HG03103 (cell line): ENCODE measurements at regions not wholly inside any gene's neighbourhood (a gene's known extent, or its start where the extent isn't known, plus 50 kb on each side); places are given as distances from the start of the nearest gene placed in this dataset.
"Not testable (repeated sequence)": the region's sequence is repeated elsewhere in the genome, so short reads cannot be mapped to it uniquely, and the experiment has no call there.

ENCODE experiments used
- ATAC-seq: cut with Tn5 transposase; IDR thresholded peaks from one replicate; pipeline ENCODE4 v1.9.1; 2021; ENCODE audit warnings: low read depth; ENCODE audit not compliant: unreplicated experiment

DNA sequence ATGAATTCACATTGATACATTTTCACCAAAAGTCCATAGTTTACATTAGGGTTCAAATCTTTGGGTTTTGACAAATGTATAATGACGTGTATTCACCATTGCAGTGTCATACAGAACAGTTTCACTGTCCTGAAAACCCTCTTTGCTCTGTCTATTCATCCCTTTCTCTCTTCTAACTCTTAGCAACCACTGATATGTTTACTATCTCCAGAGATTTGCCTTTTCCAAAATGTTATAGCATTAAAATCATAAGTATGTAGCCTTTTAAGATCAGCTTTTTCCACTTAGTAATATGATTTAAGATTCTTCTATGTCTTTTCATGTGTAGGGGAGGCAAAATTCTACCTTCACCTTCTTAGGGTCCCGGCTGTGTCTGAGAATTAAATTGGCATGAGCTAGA lies 203.8 kb downstream of the TPRG1 start:
- no peak for ATAC-seq

DNA sequence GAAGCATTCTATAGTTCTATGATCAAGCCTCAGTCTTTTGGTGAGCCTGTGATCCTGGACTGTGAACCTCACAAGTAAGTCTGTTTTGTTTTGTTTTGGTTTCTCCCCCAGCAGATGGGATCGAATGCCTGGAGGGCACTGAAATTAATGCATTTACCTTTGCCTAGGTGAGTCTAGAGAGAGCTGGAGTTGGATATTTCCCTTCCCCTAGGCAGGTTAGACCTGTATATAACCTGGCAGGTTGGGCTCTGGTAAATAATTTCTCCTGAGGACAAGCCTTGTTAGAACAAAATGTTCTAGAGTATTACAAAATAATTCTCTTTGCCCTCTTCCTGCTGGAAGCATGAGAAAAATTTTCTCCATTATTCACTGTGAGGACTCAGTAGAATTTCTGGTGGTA lies 211.9 kb downstream of the TPRG1 start:
- ATAC-seq: no peak

DNA sequence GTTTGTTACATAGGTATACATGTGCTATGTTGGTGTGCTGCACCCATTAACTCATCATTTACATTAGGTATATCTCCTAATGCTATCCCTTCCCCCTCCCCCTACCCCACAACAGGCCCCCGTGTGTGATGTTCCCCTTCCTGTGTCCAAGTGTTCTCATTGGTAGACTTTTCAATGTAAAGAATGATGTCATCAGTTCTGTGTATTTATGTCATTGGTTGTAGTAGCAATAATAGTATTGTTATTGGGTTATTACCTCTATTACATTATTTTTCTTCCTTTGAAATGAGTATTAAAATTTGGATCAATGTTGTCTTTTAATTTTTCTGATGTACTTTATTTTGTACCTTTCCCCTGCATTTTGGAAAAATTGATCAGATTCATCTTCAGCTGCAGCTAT lies 214.1 kb downstream of the TPRG1 start:
- ATAC-seq: not testable (repeated sequence)

DNA sequence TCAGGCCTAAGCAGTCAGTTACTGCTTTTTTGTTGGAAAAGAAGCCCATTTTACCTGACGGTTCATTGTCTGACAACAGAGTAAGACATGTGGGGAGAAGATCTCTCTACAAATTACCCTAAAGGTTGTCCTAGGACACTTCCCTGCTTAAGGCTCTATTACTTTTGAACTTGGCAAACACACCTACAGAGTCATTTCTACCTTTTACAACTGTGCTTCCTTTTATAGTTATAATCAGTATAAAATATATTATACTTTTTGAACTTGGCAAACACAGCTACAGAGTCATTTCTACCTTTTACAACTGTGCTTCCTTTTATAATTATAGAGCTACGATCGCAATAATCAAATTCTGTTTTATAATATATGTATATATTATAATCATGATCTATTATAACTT lies 215.0 kb downstream of the TPRG1 start:
- ATAC-seq: no peak

DNA sequence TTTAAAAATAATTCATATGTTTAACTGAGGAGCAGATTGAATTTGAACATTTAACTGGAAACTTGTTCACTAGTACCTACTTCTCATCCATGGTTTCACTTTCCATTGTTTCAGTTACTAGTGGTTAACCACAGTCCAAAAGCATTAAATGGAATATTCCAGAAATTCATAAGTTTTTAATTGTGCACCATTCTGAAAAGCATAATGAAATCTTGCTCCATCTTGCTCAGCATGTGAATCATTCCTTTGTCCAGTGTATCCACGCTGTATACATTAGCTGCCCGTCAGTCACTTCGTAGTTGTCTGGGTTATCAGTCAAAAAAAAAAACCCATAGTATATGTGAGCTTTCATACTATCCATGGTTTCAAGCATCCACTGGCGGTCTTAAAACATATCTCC lies 217.6 kb downstream of the TPRG1 start:
- ATAC-seq: no peak

DNA sequence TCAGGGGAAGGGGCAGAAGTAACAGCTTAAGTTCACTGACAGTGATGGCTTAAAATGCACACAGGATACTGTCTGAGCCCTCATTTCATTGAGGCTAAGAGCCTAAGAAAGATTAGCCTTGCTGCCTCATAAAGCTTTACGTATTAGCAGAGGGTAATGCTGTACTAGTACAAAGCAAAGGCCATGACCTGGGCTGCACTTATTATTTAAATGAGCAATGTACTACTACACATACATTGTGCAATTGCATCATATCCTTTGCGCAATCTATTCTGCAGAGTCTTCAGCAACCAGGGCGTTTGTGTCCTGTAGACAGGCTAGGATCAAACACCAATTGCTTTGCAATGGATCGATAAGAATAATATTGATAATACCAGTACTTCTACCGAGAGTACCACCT lies 221.8 kb downstream of the TPRG1 start:
- ATAC-seq: no peak

DNA sequence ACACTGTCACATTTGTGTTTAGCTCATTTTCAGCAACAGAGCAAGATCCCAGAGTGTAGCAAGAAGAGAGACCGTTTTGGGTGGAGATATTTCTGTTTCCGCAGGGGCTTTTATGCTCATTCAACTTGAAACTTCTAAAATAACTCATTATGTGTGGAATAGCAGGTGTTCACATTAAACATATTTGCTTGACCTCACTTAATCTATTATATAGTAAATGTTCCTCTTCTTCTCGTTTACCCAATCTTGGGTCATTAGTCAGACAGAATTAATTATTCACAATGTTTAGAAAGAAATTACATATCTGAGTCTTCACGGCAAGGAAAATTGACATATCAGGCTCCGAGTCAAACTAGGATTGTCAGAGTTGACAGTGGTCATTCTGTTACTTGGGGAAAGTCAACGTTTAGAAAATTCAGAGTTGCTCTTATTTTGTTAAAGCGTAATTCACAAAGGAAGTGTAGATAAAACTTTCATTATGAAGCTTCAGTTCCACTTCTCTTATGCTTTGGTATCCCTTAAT lies 222.9 kb downstream of the TPRG1 start:
- peak; percentile 69 for ATAC-seq

DNA sequence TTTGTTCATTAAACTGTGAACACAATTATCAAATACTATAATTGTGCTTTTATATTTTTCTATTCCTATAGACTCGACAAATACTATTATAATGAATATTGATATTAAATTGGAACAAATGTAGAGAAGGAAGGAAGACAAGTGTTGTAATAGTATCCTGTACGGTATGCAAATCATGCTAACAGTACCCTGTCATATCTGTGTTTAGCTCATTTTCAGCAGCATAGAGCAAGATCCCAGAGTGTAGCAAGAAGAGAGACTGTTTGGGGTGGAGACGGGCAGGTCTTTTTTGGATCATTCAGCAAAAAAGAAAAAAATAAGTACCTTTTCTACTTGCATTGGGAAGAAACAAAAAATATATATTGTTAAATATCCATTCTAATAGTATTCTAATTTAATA lies 224.1 kb downstream of the TPRG1 start:
- ATAC-seq: no peak

DNA sequence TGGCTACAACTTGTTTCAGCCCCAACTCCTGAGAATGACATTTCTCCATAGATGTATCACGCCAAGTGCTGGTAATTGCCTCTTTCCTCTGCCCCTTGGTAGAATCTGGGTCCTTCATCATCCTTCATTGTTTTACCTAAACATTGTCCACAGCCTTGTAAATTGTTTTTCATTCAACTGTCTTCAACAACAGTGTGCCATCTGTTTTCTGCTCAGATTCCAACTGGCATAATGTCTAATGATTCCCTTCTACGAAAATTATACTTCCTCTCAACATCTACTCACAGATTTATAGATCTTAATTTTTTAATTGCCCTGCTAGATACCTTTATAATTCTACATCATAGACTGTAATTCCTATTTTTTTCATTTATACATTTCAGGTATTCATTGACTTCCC lies 226.9 kb downstream of the TPRG1 start:
- no peak for ATAC-seq

DNA sequence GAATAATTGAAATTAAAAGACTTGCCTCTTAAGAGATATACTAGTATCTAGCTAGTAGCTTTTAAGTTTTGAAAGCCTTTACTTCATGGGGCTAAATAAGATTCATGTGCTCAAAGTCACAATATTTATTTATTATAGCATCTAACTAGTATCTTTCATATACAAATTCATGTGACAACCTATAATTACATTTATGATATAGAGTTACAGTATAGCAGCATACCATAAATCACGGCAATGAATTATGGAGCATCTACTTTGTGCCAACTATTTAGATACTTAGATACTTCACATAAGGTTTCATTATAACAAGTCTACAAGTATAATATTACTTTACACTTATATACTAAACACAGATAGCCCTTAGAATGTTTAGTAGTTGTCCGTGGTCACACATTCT lies 229.4 kb downstream of the TPRG1 start:
- ATAC-seq: no peak

DNA sequence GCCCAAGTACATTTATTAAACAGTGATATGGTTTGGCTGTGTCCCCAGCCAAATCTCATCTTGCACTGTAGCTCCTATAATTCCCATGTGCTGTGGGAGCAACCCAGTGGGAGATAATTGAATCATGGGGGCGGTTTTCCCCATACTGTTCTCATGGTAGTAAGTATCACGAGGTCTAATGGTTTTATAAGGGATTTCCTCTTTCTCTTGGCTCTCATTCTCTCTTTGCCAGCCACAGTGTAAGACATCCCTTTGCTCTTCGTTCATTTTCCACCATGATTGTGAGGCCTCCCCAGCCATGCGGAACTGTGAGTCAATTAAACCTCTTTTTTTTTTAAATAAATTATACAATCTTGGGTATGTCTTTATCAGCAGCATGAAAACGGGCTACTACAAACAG lies 228.0 kb upstream of the TP63 start:
- ATAC-seq: no peak

DNA sequence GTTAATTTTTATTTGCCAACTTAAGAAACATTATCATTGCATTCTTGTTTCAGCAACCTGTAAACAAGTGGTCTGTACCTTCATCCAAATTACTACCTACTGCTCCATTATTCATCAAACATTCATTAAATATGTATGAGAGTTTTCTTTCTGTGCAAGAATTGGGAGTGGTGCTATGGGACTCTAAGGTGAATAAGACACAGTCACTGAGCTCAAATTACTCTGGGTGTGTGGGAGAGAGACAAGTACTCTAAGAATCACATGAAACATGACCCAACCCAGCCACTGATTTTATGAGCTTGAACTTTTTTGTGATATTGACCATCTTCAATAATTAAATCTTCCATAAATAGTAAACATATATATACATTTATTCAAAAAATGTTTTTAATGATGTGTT lies 227.2 kb upstream of the TP63 start:
- ATAC-seq: no peak

DNA sequence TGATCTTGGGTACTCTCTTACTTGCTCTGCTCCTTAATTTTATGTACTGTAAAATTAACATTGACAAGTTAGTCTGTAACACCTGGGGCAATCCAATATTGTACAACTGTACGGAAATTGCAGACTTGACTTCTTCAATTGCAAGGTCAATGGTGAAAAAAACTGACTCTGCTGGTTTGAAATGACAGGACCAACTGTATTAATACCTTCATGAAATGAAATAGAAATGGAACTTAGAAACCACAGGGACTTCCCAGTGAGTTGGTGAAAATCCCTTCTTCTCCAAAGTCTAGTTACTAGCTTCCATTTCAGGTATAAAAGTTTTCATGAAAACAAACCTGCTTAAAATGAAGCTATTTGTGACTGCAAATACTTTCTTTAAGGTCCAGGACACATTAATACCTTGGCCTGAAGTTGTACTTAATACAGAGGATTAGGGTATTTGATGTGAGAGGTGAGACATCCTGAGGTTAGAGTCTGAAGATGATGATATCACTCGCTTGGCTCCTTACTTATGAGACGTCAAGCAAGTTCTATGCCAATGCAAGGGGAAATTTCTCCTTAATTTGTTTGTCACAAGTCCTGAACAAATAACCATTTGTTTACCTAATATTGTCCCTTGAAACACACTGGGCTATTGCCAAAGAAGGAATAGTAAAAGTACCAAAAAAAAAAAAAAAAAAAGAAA lies 226.2 kb upstream of the TP63 start:
- no peak for ATAC-seq

DNA sequence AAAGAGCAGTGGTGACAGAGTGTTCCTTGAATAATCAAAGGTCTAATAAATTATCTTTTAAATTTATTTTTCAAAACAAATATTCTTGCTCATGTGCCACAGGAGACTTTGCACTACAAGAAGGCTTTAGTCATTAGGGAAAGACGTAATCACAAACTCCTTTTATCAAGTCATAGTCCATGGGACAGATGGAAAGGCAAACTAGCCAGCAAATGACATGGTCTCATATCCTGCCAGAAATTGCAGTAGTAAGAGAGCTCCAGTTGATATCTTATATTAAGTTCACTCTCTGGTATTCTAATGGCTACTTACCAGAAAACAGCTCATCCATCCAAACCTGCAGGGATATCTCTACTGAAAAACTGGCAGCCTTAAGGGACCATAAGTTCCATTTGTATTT lies 225.0 kb upstream of the TP63 start:
- ATAC-seq: no peak

DNA sequence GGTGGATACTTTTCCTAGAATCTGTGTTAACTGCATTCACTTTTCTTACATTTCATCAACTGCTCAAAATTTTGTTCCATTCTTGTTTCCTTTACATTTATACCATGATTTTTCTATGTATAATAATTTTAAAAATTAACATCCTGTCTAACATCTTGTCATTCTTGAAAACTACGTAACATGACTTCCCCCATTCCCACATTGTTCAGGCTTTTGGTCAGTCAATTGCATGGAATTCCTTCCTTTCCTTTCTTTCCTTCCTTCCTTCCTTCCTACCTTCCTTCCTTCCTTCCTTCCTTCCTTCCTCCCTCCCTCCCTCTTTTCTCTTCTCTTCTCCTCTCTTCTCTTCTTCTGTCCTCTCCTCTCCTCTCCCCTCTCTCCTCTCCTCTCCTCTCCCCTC lies 220.7 kb upstream of the TP63 start:
- no peak for ATAC-seq

DNA sequence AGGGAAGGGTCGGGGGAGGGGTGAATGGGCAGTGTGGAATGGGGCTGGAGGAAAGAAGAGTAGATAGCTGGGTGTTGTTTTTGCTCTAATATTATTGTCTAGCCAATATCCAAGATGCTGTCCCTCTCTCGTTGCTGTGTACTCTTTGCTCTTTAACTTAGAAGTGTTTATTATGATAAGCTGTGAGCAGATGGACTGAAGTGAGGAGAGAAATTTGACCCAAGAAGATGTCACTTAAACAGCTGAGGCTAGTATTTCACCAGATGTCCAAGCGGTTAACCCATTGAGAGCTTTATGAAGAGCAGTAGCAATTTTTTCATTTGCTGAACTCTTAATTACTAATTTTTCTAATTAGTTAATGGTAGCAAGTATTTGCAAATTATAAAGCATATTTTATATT lies 212.2 kb upstream of the TP63 start:
- ATAC-seq: no peak

DNA sequence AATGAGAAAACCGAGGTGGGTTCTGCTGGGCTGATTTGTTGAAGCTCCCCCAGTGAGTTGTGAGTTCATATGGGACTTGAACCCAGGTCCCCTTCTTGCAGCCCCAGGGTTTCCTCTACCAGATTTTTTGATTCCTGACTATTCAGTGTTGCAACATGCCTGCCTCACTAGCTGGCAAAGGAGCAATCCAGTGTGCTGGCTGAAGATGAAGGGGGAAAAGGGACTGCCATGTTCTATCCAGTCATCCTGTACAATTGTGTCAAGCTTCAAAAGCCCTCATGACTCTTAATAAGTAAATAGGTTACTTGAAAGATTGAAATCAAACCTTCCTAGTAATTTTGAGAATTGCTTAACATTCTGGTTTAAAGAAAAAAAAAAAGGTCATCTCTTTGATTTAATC lies 211.5 kb upstream of the TP63 start:
- no peak for ATAC-seq

DNA sequence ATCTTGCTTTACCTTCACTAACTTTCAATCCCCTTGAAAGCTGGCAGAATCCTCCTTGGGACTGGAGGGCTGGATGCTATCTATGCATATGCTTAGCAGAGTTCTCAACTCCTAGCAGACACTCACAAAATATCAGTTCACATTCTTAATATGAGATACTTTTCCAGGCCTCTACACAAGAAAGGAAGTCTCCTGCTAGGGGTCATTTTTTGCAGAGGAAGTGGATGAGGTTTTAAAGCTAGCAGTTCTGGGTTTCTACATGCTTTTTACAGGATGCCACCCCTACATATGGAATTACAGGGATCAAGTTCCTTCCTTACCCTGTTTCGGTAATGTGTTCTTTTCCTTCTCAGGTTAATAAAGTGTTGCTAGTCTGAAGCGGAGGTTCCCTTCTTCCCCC lies 206.3 kb upstream of the TP63 start:
- no peak for ATAC-seq

DNA sequence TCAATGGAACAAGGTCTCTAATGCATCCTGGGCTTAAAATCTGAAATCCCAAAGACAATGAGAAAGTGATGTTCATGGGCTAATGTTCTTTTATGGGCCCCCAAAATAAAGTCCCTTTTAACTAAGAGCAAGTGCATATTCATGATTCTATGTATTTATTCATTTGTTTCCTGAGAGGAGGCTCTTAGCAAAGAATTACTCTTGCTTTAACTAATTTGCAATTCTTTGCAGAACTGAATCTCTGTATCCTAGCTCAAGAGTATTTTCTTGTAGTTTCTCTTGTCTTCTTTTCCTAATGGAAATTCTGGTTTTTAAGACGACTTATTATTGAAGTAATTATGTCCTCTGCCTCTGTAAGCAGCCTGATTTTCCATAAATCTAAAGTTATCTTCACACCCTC lies 202.2 kb upstream of the TP63 start:
- no peak for ATAC-seq

DNA sequence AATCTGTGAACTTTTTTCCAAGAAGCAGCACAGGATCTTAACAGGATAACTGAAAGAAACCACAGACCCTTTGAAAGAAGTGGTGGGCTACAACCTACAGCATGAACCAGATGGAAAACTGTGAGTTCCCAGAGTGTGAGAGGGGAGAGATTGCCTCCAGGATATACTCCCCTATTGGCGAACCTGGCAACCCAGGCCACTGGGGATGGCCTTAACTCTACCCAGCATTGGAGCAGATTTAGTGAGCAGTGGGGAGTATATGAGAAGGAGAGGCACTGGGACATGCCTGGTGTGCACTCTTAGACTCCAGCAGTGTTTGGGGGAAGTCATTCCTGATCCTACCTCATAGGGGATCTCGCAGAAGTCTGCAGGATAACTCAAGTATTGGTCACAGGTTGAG lies 201.0 kb upstream of the TP63 start:
- ATAC-seq: no peak

DNA sequence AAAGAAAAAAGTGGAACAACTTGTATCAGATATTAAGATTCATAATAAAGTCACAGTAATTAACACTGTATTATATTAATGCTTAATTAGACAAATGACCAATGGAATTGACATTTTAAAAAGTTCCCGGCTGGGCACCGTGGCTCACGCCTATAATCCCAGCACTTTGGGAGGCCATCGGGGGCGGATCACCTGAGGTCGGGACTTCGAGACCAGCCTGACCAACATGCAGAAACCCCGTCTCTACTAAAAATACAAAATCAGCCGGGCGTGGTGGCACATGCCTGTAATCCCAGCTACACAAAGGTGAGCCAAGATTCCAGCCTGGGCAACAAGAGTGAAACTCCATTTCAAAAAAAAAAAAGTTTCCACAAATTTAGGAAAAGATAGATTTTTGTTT lies 188.9 kb upstream of the TP63 start:
- ATAC-seq: not testable (repeated sequence)

DNA sequence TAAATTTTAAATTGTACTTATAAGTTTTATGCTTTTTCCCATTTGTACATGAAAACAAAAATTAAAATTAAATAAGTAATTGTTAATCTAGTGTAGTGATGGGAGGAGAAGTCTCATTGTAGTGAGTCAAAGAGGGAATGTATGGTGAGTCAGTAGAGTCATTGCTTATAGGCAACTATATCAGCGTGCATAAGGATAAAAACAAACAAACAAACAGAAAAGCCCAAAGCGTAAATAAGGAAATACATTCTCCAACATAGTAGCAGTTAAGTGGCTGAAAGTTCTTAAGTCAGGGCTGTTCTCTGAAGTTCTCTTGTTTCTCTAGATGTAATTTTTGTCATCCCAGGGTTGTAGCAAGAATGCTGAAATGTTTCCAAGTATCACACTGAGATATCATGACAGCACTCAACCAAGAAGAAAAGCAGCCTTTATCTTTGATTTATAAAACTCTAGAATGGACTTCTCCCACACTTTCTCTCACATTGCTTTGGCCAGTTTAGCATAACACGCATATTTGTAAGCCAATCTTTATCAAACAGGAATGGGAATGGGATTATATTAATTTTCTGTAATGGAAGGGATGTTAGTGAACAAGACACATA lies 184.1 kb upstream of the TP63 start:
- no peak for ATAC-seq

DNA sequence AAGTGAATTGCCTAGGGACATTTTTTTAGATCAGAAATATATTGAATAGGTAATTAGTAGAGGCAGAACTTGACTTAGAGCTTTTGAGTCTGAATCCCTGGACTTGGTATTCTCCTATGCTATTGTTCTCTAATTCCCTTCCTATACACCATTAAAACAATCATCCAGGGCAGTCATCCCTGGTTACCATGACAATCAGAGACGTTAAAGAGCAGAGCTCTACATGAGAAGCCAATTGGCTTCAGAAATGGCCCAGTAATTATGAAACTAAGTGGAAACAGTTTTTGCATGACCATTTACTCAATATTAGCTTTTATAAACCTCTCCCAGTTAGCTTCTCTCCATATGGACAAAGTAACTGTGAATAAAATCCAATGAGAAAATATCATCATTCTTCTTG lies 182.1 kb upstream of the TP63 start:
- ATAC-seq: no peak
